Dendritic cell treated with granulocyte-macrophage colony-stimulating factor and Interleukin-4, amounts not matched to agents 40 ng/mL and 50 ng/mL, for 4 days (primary cell): ENCODE measurements at regions not wholly inside any gene's neighbourhood (a gene's known extent, or its start where the extent isn't known, plus 50 kb on each side); places are given as distances from the start of the nearest gene placed in this dataset.

ENCODE experiments used
- H3K27ac Mint-ChIP-seq: one replicate; pipeline ENCODE4 v1.8.0; 2022; ENCODE audit warnings: mild to moderate bottlenecking, mixed read lengths
- H3K27me3 Mint-ChIP-seq: one replicate; pipeline ENCODE4 v1.8.0; 2022; ENCODE audit warnings: mild to moderate bottlenecking, mixed read lengths
- H3K36me3 Mint-ChIP-seq: one replicate; pipeline ENCODE4 v1.8.0; 2022; ENCODE audit warnings: low read depth, mixed read lengths
- H3K4me1 Mint-ChIP-seq: one replicate; pipeline ENCODE4 v1.8.0; 2022; ENCODE audit warnings: low read depth, mixed read lengths
- H3K4me3 Mint-ChIP-seq: one replicate; pipeline ENCODE4 v1.8.0; 2022; ENCODE audit warnings: mild to moderate bottlenecking, moderate library complexity, mixed read lengths
- H3K9me3 Mint-ChIP-seq: one replicate; pipeline ENCODE4 v1.8.0; 2022; ENCODE audit warnings: mixed read lengths
- intact Hi-C: fragments of 100-400 bp; cut with micrococcal nuclease; formaldehyde crosslinking; loops from one replicate; pipeline ENCODE4 v1.15.0; 2022

DNA sequence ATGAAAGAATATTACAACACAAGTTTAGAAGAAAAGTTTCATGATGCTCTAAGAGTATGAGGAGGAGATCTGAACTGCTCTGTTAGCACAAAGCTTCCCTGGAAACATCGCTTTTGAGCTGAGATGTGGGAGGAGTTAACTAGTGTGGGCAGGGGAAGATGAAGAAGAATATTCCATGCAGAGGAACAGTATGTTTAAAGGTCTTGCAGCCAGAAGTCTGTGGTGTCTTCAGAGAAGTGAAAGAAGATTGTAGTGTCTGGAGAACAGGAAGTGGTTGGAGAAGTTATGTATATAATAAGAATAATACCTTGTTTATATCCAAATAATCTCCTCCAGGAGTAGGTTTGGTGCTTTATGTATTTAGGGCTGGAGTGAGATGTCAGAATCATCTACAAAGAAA lies 406.7 kb downstream of the MAN2A1 start:
- no peaks in the 10 kb centered on the region for H3K9me3 Mint-ChIP-seq
- no peaks in the 10 kb centered on the region for H3K36me3 Mint-ChIP-seq
- intact Hi-C loops = no loop called here
- H3K4me1 Mint-ChIP-seq = no peaks in the 10 kb centered on the region
- no peak overlapping the region for H3K27ac Mint-ChIP-seq
- no peak overlapping the region for H3K4me3 Mint-ChIP-seq
- peaks cover 32% of the 10 kb centered on the region for H3K27me3 Mint-ChIP-seq

DNA sequence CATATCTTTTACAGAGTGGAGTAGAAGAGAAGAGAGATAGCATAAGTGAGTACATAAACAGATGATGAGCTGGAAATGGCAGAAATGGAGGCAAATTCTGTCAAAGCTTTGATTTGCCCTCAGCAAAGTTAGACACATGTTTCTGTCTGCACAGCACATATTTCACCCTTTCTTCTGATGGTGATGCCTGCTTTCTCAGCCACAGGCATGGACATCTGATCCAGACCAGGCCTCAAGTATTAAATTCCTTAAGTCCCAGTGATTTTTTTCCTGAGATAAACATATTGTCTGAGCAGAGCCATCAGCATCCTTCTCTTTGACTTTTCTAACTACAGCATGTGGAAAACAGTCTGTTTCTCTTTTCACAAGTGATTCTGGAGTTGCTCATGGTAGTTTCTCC lies 409.8 kb downstream of the MAN2A1 start:
- intact Hi-C loops = no loop called here
- no peak overlapping the region for H3K4me3 Mint-ChIP-seq
- H3K27ac Mint-ChIP-seq = no peak overlapping the region

DNA sequence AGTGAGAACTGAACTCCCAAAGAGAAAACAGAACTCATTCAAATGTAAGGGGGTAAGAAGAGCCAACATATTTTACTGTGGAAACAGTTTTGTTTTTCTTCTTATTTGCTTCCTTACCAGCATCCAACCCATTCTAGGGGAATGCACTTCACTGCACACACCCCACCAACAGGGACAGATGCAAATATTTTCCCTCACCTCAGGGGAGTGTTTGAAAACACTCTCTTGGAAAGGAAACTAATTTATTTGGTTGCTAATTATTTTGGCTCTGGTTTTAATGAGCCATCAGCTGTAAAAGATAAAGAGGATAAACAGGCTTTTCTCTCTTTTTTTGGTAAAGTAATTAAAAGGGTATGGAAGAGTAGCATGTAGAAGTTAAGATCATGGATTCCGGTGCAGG lies 413.4 kb downstream of the MAN2A1 start:
- no peak overlapping the region for H3K27ac Mint-ChIP-seq
- H3K27me3 Mint-ChIP-seq = peaks cover 35% of the 10 kb centered on the region
- no peaks in the 10 kb centered on the region for H3K36me3 Mint-ChIP-seq
- no peaks in the 10 kb centered on the region for H3K4me1 Mint-ChIP-seq
- no peaks in the 10 kb centered on the region for H3K9me3 Mint-ChIP-seq
- H3K4me3 Mint-ChIP-seq = no peak overlapping the region
- intact Hi-C loops = no loop called here

More for the DNA sequence above, 409.8 kb downstream of the MAN2A1 start:
- H3K4me1 Mint-ChIP-seq = no peaks in the 10 kb centered on the region
- H3K27me3 Mint-ChIP-seq = peaks cover 36% of the 10 kb centered on the region
- H3K9me3 Mint-ChIP-seq = no peaks in the 10 kb centered on the region
- no peaks in the 10 kb centered on the region for H3K36me3 Mint-ChIP-seq

GRCh38 chr5:110104060-110104725 lies 414.5 kb downstream of the MAN2A1 start:
- intact Hi-C loops = no loop called here
- H3K36me3 Mint-ChIP-seq = no peaks in the 10 kb centered on the region
- H3K27me3 Mint-ChIP-seq = peaks cover 29% of the 10 kb centered on the region
- no peaks in the 10 kb centered on the region for H3K9me3 Mint-ChIP-seq
- no peak overlapping the region for H3K4me3 Mint-ChIP-seq
- no peaks in the 10 kb centered on the region for H3K4me1 Mint-ChIP-seq
- no peak overlapping the region for H3K27ac Mint-ChIP-seq

DNA sequence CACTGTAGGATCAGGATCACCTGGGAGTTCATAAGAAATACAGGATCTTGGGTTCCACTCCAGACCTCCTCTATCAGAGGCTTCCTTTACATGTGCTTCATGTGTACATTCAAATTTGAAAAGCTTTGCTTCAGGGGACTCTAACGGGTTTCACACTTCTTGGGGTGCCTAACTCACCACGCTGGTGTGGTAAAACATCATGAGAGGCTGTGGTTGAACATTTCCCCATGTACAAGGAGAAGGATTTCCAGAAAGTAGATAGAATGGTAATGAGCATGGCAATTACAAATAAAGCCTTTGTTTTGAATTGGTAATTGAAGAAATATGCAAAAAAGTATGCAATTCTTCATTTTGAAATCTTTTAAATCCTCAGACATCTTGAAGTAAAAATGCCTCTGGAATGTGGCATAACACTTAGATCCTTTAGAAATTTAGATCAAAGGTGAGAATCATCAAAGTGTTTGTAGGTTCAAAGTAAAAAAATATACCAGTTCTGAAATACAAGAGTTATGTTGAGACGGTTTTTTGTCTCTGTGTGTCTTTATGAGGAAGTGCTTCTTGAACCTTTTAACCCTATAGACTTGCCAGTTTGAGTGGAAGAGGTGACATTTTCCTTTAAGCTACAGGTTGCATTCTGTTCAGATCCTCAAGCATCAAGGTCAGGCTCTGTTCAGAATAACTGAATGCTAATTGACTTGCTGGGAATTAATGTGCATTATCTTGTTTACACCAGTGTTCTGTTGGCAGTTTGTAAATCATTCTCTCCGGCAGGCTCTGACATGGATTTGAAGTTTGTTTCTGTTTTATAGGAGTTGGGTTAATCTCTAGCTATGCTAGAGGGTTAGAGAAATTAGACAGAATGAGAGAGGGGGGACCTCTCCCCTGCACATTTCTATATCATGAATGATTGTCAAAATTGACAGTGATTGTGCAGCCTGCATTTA lies 415.3 kb downstream of the MAN2A1 start:
- Mint-ChIP-seq H3K4me1 (no peaks in the 10 kb centered on the region), H3K9me3 (no peaks in the 10 kb centered on the region), H3K27me3 (peaks cover 24% of the 10 kb centered on the region), H3K36me3 (no peaks in the 10 kb centered on the region), H3K27ac (no peak overlapping the region), H3K4me3 (no peak overlapping the region)
- intact Hi-C loops = no loop called here

- H3K4me3 Mint-ChIP-seq = no peak overlapping the region
- no peaks in the 10 kb centered on the region for H3K4me1 Mint-ChIP-seq
- intact Hi-C loops = no loop called here
- no peaks in the 10 kb centered on the region for H3K36me3 Mint-ChIP-seq
- H3K27ac Mint-ChIP-seq = no peak overlapping the region
- H3K9me3 Mint-ChIP-seq = no peaks in the 10 kb centered on the region
- peaks cover 22% of the 10 kb centered on the region for H3K27me3 Mint-ChIP-seq
These were observed 416.0 kb downstream of the MAN2A1 start for GRCh38 chr5:110105692-110106091.

- Mint-ChIP-seq H3K4me3 (no peak overlapping the region), H3K9me3 (no peaks in the 10 kb centered on the region), H3K27me3 (peaks cover 18% of the 10 kb centered on the region), H3K36me3 (no peaks in the 10 kb centered on the region), H3K4me1 (no peaks in the 10 kb centered on the region), H3K27ac (no peak overlapping the region)
- intact Hi-C loops = no loop called here
These were observed 417.0 kb downstream of the MAN2A1 start for GRCh38 chr5:110106750-110107149.

DNA sequence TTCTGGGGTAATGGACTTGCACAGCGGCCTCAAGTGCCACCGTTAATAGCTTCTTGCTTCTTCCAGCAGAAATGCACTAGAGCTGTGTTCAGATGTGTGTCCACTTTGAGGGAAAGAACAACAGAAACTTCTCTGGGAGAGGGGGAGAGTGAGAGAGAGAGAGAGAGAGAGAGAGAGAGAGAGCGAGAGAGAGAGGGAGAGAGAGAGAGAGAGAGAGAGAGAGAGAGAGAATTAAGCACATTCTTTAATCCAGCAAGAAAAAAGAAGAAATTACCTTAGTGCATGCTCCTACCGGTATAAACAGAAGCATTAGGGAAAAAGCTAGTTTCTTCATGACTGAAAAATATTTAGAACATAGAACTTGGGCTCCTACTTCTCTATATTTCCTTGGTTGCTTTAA lies 418.8 kb downstream of the MAN2A1 start:
- H3K4me1 Mint-ChIP-seq = no peaks in the 10 kb centered on the region

DNA sequence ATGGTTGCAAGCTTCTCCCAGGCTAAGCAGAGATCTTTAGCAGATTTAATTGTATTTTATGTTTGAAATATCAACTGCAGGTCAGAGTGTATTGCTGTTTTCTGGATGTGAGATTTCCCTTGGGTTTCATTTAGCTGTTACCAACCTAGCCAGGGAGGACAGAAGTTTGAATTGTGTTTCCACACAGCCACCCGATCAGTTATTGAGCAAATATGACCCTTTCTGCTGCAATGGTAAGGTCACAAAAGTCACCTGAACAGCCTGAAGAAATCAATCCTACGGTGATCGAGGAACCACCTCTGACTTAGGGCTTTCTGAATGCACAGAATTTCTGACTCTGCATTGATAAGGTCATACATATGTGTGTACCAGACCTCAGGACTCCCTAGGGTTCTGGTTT lies 419.9 kb downstream of the MAN2A1 start:
- Mint-ChIP-seq H3K27ac (no peak overlapping the region), H3K27me3 (peaks cover 6% of the 10 kb centered on the region), H3K4me3 (no peak overlapping the region), H3K4me1 (no peaks in the 10 kb centered on the region), H3K9me3 (no peaks in the 10 kb centered on the region), H3K36me3 (no peaks in the 10 kb centered on the region)
- intact Hi-C loops = no loop called here

More for the DNA sequence above, 418.8 kb downstream of the MAN2A1 start:
- Mint-ChIP-seq H3K27ac (no peak overlapping the region), H3K36me3 (no peaks in the 10 kb centered on the region), H3K4me3 (no peak overlapping the region), H3K9me3 (no peaks in the 10 kb centered on the region), H3K27me3 (peaks cover 14% of the 10 kb centered on the region)
- intact Hi-C loops = no loop called here

- Mint-ChIP-seq H3K9me3 (no peaks in the 10 kb centered on the region), H3K36me3 (no peaks in the 10 kb centered on the region), H3K27me3 (peaks cover 4% of the 10 kb centered on the region), H3K27ac (no peak overlapping the region), H3K4me3 (no peak overlapping the region), H3K4me1 (no peaks in the 10 kb centered on the region)
- intact Hi-C loops = no loop called here
These were observed 422.6 kb downstream of the MAN2A1 start for GRCh38 chr5:110112348-110112747.

DNA sequence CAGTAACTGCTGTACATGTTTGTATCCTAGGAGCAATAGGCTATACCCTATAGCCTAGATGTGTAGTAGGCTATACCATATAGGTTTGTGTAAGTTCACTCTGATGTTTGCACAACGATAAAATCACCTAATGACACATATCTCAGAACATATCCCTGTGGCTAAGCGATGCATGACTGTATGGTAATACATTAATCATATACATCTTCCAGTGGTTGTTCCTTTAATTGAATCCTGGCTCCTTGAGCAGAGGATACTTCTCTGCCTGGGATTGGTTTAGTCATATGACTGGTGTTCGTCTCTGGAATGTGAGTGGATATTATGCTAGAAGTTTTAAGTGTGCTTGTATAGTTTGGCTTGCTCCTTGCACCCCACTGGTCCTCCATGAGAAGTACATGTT lies 425.8 kb downstream of the MAN2A1 start:
- no peak overlapping the region for H3K4me3 Mint-ChIP-seq
- peaks cover 10% of the 10 kb centered on the region for H3K9me3 Mint-ChIP-seq
- H3K27ac Mint-ChIP-seq = no peak overlapping the region
- intact Hi-C loops = no loop called here
- no peaks in the 10 kb centered on the region for H3K27me3 Mint-ChIP-seq
- no peaks in the 10 kb centered on the region for H3K36me3 Mint-ChIP-seq
- no peaks in the 10 kb centered on the region for H3K4me1 Mint-ChIP-seq

DNA sequence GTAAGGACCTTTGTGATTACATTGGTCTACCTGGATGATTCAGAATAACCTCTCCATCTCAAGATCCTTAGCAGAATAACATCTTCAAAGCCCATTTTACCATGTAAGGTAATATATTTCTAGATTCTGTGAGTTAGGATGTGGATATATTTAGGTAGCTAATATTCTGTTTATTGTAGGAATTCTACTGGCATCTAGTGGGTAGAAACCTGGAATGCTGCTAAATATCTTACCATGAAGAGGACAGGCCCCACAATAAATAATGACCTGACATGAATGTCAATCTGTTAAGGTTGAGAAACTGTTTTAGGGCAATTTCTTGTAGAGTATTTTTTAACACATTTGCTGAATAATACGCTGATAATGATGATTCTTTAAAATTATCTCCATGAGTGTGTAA lies 426.8 kb downstream of the MAN2A1 start:
- Mint-ChIP-seq H3K27ac (no peak overlapping the region), H3K4me3 (no peak overlapping the region), H3K36me3 (no peaks in the 10 kb centered on the region), H3K27me3 (no peaks in the 10 kb centered on the region), H3K9me3 (peaks cover 15% of the 10 kb centered on the region), H3K4me1 (no peaks in the 10 kb centered on the region)
- intact Hi-C loops = no loop called here

DNA sequence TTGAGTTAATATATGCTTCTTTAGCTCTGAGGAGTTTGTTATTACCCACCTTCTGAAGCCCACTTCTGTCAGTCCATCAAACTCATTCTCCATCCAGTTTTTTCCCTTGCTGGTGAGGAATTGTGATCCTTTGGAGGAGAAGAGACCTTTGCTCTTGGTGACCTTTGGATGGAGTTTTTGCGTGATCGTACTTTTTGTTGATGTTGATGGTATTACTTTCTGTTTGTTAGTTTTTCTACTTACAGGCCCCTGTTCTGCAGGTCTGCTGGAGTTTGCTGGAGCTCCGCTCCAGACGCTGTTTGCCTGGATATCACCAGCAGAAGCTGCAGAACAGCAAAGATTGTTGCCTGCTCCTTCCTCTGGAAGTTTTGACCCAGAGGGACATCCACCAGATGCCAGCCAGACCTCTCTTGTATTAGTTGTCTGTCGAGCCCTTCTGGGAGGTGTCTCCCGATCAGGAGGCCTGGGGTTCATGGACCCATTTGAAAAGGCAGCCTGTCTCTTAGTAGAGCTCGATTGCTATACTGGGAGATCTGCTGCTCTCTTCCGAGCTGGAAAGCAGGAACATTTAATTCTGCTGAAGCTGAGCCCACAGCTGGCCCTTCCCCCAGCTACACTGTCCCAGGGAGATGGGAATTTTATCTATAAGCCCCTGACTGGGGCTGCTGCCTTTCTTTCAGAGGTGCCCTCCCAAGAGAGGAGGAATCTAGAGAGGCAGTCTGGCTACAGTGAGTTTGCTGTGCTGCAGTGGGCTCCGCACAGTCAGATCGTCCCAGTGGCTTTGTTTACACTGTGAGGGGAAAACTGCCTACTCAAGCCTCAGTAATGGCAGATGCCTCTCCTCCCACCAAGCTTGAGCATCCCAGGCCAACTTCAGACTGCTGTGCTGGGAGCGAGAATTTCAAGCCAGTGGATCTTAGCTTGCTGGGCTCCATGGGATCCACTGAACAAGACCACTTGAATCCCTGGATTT lies 445.5 kb downstream of the MAN2A1 start:
- H3K36me3 Mint-ChIP-seq = no peaks in the 10 kb centered on the region
- no peak overlapping the region for H3K27ac Mint-ChIP-seq
- H3K4me1 Mint-ChIP-seq = no peaks in the 10 kb centered on the region
- no peaks in the 10 kb centered on the region for H3K27me3 Mint-ChIP-seq
- intact Hi-C loops = no loop called here
- H3K4me3 Mint-ChIP-seq = no peak overlapping the region
- H3K9me3 Mint-ChIP-seq = peaks cover 61% of the 10 kb centered on the region

- intact Hi-C loops = no loop called here
- Mint-ChIP-seq H3K27ac (no peak overlapping the region), H3K36me3 (no peaks in the 10 kb centered on the region), H3K4me1 (no peaks in the 10 kb centered on the region), H3K27me3 (no peaks in the 10 kb centered on the region), H3K4me3 (no peak overlapping the region), H3K9me3 (peaks cover 41% of the 10 kb centered on the region)
These were observed 460.5 kb downstream of the MAN2A1 start for GRCh38 chr5:110150199-110150598.
